ENCODE measurements at regions not wholly inside any gene's neighbourhood (a gene's known extent, or its start where the extent isn't known, plus 50 kb on each side); places are given as distances from the start of the nearest gene placed in this dataset.
"Not testable (repeated sequence)": the region's sequence is repeated elsewhere in the genome, so short reads cannot be mapped to it uniquely, and the experiment has no call there.

DNA sequence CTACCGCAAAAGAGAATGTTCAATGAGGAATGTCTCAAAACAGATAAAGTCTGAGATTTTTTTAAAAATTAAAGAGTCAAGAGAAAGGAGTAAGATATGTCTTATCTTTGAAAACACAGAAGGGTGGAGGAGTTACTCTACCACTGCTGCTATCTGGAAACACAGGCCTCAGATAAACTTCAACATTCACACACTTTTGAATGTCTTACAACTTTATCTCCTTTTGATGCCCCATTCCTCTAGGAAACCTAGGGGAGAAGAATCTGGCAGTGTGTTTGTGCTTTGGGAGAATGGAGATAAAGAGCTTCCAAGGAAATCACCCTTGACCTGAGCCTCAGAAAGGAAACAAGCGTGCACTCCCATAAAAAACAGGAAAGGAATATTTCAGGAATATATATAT is 468.2 kb downstream of the PLOD2 start:
- WGBS, 2 donors, result 78 to 90% methylated on average over 2 of the region's 2 CpGs
- no peak for DNase-seq
- no peak for TF ChIP-seq POLR2AphosphoS5 (IDR thresholded peaks at IDR 0.05)
- TF ChIP-seq EP300 (IDR thresholded peaks at IDR 0.05), result no peak
- TF ChIP-seq, protein P1, sequence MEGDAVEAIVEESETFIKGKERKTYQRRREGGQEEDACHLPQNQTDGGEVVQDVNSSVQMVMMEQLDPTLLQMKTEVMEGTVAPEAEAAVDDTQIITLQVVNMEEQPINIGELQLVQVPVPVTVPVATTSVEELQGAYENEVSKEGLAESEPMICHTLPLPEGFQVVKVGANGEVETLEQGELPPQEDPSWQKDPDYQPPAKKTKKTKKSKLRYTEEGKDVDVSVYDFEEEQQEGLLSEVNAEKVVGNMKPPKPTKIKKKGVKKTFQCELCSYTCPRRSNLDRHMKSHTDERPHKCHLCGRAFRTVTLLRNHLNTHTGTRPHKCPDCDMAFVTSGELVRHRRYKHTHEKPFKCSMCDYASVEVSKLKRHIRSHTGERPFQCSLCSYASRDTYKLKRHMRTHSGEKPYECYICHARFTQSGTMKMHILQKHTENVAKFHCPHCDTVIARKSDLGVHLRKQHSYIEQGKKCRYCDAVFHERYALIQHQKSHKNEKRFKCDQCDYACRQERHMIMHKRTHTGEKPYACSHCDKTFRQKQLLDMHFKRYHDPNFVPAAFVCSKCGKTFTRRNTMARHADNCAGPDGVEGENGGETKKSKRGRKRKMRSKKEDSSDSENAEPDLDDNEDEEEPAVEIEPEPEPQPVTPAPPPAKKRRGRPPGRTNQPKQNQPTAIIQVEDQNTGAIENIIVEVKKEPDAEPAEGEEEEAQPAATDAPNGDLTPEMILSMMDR (IDR thresholded peaks at IDR 0.05), result no peak
- TF ChIP-seq POLR2A (IDR thresholded peaks at IDR 0.05), result no peak
- Histone ChIP-seq H3K4me1 (no peaks in the 10 kb centered on the region), H3K27me3 (no peaks in the 10 kb centered on the region), H3K4me3 (no peak overlapping the region), H3K9me3 (no peaks in the 10 kb centered on the region), H3K36me3 (no peaks in the 10 kb centered on the region), H3K27ac (no peak overlapping the region)
- intact Hi-C loops (cut with DNase I), result no loop called here

DNA sequence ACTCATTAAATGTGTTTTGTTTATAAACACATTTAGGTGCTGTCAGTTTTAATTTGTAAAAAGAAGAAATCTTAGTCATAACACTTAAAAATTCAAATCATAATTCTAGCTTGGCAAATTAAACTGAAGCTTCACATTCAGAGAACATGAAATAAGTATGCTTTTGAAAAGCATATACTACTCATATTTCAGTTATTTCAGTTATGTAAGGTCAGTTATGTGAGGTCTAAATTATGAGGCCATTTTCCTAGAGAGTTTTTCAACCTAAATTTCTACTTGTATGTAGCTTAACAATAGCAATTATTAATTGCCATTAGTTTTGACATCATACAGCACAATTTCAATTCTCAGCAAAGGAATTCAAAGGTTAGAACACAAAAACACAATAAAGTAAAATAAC is 465.0 kb downstream of the PLOD2 start:
- TF ChIP-seq, protein P1 (IDR thresholded peaks at IDR 0.05), result no peak
- TF ChIP-seq EP300 (IDR thresholded peaks at IDR 0.05) (no peak), POLR2A (IDR thresholded peaks at IDR 0.05) (no peak), POLR2AphosphoS5 (IDR thresholded peaks at IDR 0.05) (no peak)
- DNase-seq, result no peak
- Histone ChIP-seq H3K27me3 (no peaks in the 10 kb centered on the region), H3K27ac (no peak overlapping the region), H3K36me3 (no peaks in the 10 kb centered on the region), H3K4me3 (no peak overlapping the region), H3K4me1 (no peaks in the 10 kb centered on the region), H3K9me3 (no peaks in the 10 kb centered on the region)
- intact Hi-C loops (cut with DNase I), result no loop called here

DNA sequence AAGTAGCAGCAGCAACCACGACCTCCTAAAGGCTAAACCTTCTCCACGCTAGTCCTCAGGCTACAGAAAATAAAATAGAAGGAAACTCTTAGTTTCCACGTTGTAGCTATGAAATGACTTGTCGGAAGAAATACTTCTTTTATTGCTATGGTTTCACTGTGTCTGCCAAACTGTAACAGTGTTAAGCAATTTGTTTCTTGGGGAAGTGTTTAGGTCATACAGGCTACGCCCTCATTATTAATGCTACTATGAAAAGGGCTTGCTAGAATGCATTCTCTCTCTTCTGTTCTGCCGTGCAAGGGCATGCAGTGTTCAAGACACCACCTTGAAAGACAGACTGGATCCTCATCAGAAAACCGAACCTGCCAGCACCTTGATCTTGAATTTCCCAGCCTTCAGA is 462.7 kb downstream of the PLOD2 start:
- intact Hi-C loops (cut with DNase I), result no loop called here
- WGBS, 2 donors, result 61 to 70% methylated on average over 7 of the region's 7 CpGs

DNA sequence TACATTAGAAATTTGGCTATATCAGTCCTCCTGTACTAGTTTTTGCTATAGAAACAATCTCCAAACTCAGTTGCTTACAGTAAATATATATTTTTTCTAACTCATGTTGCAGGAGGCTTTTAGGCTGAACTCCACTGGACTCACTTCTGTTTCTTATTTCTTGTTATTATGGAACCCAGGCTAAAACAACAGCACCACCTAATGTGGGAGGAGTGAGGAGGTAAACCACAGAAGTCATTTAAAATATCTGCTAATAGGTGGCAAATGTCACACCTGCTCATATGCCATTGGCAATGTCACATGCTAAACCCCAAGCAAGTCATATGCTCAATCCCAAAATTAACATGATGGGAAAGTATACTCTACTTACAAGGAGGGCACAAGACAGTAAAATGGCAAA is 462.2 kb downstream of the PLOD2 start:
- Histone ChIP-seq H3K27me3 (no peaks in the 10 kb centered on the region), H3K36me3 (no peaks in the 10 kb centered on the region), H3K27ac (no peak overlapping the region), H3K4me3 (no peak overlapping the region), H3K9me3 (no peaks in the 10 kb centered on the region), H3K4me1 (no peaks in the 10 kb centered on the region)
- no peak for DNase-seq
- TF ChIP-seq EP300 (IDR thresholded peaks at IDR 0.05), result no peak
- TF ChIP-seq, protein P1 (IDR thresholded peaks at IDR 0.05), result no peak
- TF ChIP-seq POLR2AphosphoS5 (IDR thresholded peaks at IDR 0.05), result no peak
- TF ChIP-seq POLR2A (IDR thresholded peaks at IDR 0.05), result no peak
- intact Hi-C loops (cut with DNase I), result no loop called here

More for the DNA sequence above, 462.7 kb downstream of the PLOD2 start:
- H3K36me3 ChIP-seq, result no peaks in the 10 kb centered on the region
- TF ChIP-seq POLR2AphosphoS5 (IDR thresholded peaks at IDR 0.05), result no peak
- TF ChIP-seq POLR2A (IDR thresholded peaks at IDR 0.05), result no peak
- no peak for TF ChIP-seq EP300 (IDR thresholded peaks at IDR 0.05)
- TF ChIP-seq, protein P1 (IDR thresholded peaks at IDR 0.05), result no peak
- no peak for DNase-seq
- no peaks in the 10 kb centered on the region for H3K27me3 ChIP-seq
- H3K9me3 ChIP-seq, result no peaks in the 10 kb centered on the region
- no peak overlapping the region for H3K4me3 ChIP-seq
- H3K27ac ChIP-seq, result no peak overlapping the region
- H3K4me1 ChIP-seq, result no peaks in the 10 kb centered on the region

DNA sequence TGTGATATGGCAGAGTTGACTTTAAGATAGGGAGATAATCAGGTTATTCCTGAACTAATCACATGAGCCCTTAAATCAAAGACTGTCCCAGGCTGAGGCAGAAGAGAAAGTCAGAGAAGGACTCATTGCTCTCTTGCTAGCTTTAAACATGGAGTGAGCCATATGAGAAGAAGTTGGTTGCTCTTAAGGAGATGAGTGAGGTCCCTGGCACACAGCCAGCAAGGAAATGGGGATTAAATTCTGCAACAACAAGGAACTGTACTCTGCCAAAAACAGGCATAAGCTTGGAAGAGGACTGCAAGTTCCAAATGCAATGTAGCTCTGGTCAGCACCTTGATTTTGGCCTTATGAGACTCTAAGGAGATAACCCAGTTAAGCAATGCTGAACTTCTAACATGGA is 457.0 kb downstream of the PLOD2 start:
- TF ChIP-seq POLR2AphosphoS5 (IDR thresholded peaks at IDR 0.05) (no peak), POLR2A (IDR thresholded peaks at IDR 0.05) (no peak), EP300 (IDR thresholded peaks at IDR 0.05) (no peak)
- TF ChIP-seq, protein P1 (IDR thresholded peaks at IDR 0.05), result no peak
- H3K27me3 ChIP-seq, result no peaks in the 10 kb centered on the region
- H3K4me3 ChIP-seq, result no peak overlapping the region
- H3K9me3 ChIP-seq, result no peaks in the 10 kb centered on the region
- H3K27ac ChIP-seq, result no peak overlapping the region
- intact Hi-C loops (cut with DNase I), result no loop called here
- DNase-seq, result no peak
- no peaks in the 10 kb centered on the region for H3K4me1 ChIP-seq
- no peaks in the 10 kb centered on the region for H3K36me3 ChIP-seq

DNA sequence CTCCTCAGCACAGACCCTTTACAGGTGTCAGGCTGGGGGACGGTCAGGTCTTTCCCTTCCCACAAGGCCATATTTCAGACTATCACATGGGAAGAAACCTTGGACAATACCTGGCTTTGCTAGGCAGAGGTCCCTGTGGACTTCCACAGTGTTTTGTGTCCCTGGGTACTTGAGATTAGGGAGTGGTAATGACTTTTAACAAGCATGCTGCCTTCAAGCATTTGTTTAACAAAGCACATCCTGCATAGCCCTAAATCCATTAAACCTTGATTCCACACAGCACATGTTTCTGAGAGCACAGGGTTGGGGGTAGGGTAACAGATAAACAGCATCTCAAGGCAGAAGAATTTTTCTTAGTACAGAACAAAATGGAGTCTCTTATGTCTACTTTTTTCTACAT is 451.2 kb downstream of the PLOD2 start:
- H3K27ac ChIP-seq; H3K9me3 ChIP-seq; H3K36me3 ChIP-seq; intact Hi-C loops (cut with DNase I); H3K4me1 ChIP-seq; H3K27me3 ChIP-seq; H3K4me3 ChIP-seq; DNase-seq: not testable (repeated sequence)
- WGBS, 2 donors, result 66 to 67% methylated on average over 1 of the region's 1 CpG

Measured in sigmoid colon (tissue), 6 donors.